HG02763 (cell line): ENCODE measurements at regions not wholly inside any gene's neighbourhood (a gene's known extent, or its start where the extent isn't known, plus 50 kb on each side); places are given as distances from the start of the nearest gene placed in this dataset.
"Not testable (repeated sequence)": the region's sequence is repeated elsewhere in the genome, so short reads cannot be mapped to it uniquely, and the experiment has no call there.

Experiments
- ATAC-seq: cut with Tn5 transposase; IDR thresholded peaks from one replicate; pipeline ENCODE4 v1.9.1; 2021; ENCODE audit warnings: mild to moderate bottlenecking, moderate library complexity; ENCODE audit not compliant: unreplicated experiment

DNA sequence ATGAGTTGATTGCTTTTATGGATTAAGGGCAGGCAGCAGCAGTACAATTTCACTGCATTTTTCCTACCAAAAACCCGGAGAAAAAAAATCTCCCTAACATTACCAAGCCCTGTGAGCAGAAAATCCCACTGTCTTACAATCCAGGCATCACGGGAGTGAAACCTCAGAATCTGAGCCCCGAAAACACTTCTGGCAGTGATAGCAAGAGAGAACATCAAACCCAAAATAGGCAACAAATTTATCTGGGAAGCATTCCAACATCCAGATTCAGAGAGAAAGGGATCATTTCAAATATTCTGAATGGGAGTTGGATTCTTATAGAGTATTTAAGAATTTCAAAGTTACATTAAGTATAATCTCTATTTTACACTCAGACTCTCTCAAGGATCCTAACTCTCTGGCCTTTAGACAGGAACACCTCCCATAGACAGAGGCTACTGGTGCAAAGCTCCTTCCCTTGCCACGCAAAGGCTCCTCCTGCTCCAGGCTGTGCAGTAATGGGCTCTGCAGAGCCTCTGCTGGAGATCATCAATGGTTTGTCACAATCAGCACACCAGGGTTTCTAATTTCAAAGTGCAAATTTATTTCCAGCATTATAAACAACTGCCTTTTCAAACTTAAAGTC is 256.9 kb downstream of the PARM1 start:
- ATAC-seq, result no peak

DNA sequence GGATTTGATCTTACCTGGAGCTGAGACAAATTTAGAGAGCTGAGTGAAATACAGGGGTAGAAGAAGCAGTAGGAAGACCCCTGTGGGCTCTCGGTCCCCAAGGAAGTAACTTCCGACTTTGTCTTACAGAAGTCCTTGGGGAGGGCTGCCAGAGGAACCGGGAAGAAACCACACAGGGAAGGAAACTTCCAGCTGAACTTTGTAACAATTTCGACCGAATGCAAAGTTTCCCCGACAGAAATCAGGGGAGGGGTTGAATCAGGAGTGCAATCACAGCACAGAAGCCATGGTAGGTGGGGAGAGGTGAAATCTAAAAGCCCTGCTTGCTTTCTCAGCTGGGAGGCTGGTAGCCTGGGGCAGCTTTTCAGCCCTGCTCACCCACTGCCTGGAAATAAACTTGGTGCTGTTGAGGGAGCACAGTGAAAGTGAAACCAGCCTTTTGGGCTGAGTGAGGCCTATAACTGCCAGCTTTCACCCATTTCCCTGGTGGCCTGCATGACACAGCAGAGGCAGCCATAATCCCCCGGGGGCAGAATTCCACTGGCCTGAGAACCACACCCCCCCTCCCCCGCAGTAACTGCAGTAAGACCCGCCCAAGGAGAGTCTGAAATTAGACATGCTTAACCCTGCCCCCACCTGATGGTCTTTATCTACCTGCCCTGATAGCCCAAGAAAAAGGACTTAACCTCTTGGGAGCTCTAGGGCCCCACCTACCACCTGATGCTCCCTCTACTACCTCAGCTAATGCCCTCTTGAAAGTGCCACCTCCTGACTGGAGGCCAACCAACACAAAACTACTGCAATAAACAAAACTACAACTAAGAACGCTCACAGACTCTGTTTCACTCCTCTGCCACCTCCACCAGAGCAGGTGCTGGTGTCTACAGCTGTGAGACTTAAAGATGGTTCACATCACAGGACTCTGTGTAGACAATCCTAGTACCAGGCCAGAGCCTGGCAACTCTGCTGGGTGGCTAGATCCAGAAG is 248.2 kb downstream of the PARM1 start:
- peak; percentile 92 for ATAC-seq

DNA sequence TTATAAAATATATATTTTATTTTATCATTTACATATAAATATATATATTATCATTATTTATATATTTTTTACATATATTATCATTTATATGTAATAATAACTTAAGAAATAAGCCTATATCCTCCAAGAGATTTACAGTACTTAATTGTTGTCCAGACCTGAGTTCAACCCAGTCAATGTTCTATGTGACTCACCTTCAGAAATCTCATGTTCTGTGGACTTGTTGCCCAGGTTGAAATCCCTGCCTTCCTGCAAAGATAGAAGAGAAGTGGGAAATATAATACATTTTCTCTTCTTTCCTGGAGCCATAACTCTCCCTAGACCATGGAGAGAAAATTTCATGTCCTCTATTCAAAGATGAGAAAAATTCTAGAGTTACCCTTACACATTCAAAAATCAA is 247.3 kb downstream of the PARM1 start:
- no peak for ATAC-seq

DNA sequence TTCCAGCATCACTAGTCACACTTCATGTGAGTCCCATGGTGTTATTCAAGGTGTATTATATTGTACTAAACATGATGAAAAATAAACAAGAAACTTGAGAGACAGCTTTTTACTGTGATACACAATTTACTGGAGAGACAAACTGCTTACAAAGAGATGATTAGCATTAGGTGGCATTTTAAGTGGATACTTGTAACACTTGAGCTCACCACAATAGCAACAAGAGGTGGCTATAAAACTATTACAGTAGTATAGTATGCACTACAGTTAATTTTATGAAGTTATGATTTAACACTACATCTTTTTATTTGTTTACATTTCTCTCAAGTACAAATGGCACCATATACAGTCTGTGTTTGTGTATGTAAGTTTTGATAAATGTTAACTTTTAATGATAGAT is 246.6 kb downstream of the PARM1 start:
- no peak for ATAC-seq

DNA sequence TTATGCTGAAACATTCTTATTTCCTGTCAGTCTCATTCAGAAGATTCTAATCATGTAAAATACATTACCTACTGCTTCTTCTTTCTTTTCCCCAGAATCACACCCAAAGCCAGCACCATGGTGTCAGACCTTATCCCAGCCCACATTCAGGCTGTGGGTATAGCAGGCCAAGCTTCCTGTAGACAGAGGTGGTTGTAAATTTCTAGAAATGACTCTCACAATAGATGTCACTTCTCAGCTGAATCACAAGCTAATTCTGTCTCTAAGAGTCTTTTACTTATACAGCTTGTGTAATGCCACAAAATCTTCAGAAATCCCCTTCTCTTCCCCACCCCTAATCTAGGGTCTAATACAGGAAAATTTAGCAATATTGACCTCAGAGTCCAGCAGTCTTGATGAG is 239.6 kb downstream of the PARM1 start:
- ATAC-seq, result peak; percentile 89

DNA sequence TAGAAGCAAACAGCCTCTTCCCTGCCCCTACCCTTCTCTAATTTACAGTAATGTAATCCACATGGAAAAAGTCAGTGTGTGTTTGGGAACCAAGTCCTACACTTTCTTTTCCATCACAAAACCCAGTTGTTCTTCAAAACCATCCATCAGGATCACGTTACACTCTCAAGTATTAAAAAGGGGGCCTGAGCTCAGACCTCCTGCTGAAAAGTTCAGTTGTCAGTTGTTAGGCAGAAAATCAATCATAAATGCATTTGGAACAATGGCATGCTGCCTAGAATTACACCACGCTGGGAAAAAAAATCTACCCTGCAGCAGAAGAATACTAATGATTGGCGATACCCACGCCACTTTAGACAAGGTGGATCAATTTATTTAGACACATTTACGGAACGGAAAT is 236.5 kb downstream of the PARM1 start:
- no peak for ATAC-seq

DNA sequence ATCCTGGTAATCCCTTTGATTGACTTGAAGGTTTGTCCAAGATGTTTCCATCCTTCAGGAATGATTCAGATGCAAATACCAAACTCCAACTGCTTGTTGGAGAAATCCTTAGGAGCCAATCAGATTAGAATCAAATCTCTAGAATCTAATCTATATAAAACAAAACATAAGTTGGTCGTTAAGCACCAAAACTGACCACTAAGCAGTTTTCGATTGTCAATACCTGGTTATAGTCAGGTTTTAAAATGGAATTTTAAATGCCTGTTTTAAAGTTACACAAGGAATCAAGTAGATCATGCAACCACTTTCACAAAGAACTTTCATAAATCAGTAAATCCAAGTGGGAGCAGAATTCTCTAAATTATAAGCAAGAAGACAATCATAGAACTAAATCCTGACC is 236.1 kb downstream of the PARM1 start:
- no peak for ATAC-seq

DNA sequence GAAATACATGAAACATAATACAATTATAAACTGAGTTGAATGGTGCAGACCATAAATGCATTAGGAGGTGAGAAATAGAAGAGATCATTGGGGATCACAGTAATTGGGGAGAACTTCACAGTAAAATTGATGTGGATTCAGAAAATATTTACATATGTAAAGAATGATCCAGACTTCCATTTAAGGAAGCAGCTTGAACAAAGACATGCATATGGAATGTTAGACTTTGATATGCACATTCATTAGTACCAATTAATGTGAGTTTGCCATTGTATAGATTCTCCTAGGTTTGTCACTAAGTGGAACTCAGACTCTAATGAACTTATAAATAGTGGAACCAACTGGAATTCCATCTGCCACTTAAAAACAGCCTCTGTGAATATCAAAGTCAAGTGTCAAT is 235.6 kb downstream of the PARM1 start:
- ATAC-seq, result no peak

DNA sequence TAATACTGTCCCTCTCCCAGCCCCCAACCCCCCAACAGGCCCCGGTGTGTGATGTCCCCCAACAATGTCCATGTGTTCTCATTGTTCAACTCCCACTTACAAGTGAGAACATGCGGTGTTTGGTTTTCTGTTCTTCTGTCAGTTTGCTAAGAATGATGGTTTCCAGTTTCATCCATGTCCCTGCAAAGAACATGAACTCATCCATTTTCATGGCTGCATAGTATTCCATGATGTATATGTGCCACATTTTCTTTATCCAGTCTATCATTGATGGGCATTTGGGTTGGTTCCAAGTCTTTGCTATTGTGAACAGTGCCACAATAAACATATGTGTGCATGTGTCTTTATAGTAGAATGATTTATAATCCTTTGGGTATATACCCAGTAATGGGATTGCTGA is 232.2 kb downstream of the PARM1 start:
- not testable (repeated sequence) for ATAC-seq

DNA sequence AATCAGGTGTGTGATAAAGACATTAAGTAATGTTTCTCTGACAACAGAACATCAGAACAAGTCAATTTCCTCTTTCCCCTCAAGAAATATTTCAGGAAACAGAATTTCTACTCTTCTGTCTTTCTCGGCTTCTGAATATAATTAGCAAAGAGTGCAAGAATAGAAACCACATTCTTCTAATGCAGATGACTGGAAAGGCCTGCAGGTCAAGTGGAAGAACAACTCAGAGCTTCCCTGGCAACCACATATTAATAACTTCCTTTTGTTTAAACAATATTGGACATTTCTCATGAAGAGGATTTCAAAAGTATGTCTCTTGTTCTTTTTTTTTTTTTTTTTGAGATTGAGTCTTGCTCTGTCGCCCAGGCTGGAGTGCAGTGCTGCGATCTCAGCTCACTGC is 225.5 kb downstream of the PARM1 start:
- ATAC-seq, result no peak

DNA sequence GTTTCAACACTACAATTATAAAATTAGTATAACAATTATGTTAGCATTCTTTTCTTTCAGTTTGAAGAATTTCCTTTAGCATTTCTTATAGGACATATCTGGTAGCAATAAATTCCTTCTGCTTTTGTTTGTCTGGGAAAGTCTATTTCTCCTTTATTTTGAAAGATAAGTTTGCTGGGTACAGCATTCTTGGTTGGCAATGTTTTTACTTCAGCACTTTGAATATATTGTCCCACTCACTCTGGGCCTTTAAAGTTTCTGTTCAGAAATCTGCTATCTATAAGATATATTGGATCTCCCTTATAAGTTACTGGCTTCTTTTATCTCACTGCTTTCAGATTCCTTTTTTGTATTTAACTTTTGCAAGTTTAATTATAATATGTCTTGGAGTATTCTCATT is 222.1 kb downstream of the PARM1 start:
- no peak for ATAC-seq

DNA sequence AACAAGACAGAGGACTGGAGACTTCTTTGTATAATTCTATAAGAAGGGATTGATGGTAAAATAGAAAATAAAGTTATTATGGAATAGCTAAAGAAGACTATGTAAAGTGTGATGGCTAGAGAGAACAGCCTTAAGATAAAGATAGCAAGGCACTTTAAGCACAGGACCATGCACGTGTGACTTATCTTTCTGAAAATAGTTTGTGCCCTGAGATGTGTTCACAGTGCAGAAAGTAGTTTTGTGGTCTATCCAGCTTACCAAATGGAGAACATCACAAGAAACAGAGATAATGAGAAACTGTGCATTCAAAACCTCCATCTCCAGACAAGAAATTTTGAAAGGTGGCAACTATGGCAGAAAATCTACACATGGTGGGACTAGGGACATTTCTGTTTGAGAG is 213.3 kb downstream of the PARM1 start:
- ATAC-seq, result no peak

DNA sequence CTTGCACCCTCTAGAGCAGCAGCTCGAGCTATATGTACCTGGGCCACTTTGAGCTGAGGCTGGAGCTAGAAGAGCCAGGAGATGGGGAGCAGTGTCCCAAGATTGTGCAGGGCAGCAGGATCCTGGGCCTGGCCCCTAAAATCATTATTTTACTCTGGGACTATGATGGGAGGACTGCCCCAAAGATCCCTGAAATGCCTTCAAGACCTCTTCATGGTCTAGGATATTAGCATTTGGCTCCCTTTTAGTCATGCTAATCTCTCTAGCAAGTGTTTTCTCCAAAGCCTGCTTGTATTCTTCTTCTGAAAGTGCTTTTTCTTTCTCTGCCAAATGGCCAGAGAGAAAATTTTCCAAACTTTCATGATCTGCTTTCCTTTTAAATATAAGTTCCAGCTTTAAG is 211.6 kb downstream of the PARM1 start:
- ATAC-seq, result no peak

DNA sequence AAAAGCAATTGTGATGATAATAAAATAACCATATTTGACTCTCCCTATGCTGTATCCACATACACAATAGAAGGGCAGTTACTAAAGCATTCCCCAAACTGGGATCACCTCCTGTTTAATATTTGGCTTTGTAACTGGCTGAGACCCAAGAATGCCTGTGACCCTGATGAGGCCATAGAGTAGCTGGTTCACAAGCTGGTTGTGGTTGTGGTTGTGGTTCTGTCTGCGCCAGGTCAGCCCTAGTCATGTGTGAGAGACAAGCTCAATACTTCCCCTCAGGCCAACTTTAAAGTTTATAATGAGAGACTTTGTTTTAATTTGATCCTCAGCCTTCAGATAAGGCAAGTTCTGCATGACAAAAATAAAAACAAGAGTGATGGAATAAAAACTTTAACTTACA is 209.9 kb downstream of the PARM1 start:
- no peak for ATAC-seq

DNA sequence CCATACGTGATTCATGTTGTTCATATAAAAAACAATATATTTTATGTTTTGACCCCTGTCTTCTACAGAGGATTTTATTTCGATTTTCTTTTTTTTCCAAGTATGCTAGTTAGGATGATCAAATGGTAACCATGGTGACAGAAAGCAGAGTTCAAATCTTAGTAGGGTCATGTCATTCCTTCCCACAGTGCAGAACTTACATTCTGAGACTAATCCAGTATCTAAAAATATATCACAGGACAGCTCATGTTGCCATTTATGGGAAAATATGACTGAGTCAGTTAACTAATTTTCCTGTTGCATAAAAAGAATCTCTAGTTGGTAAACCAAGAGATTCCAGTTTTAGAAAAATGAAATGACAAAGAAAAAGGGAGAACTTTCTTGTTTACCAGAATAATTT is 209.5 kb downstream of the PARM1 start:
- no peak for ATAC-seq

DNA sequence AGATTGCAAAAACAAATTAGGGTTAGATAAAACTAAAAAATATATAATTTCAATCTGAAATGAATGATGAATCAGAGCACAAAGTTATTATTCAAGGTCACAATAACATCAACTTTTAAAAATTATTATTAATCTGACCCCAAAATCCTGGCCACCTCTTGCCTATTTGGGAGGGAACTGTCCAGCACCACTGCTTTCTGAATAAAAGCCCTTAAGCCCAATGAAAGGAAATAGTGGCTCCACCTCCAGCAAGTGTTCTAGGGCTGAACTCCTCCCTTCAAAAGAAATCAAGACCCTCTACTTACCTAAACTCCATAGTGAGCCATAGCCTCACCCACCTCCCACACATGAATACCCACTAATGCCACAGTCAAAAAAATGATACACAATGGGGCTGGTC is 208.2 kb downstream of the PARM1 start:
- no peak for ATAC-seq

DNA sequence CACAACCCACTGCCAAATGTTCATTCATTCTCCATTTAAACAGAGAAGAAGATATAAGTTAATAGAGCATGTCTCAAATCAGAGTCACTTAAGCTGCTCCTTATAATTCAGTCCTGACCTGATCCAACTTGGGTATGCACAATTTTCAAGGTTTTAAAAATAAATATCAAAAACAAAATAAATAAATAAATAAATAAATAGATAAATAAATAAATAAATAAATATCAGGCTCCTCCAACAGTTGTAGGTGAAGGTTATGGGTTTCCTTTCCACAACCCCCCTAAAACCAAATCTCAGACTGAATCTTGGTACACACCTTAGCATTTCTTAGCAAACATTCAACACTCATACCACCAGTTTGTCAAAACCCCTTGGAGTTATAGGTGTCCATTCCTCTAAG is 204.4 kb downstream of the PARM1 start:
- no peak for ATAC-seq

DNA sequence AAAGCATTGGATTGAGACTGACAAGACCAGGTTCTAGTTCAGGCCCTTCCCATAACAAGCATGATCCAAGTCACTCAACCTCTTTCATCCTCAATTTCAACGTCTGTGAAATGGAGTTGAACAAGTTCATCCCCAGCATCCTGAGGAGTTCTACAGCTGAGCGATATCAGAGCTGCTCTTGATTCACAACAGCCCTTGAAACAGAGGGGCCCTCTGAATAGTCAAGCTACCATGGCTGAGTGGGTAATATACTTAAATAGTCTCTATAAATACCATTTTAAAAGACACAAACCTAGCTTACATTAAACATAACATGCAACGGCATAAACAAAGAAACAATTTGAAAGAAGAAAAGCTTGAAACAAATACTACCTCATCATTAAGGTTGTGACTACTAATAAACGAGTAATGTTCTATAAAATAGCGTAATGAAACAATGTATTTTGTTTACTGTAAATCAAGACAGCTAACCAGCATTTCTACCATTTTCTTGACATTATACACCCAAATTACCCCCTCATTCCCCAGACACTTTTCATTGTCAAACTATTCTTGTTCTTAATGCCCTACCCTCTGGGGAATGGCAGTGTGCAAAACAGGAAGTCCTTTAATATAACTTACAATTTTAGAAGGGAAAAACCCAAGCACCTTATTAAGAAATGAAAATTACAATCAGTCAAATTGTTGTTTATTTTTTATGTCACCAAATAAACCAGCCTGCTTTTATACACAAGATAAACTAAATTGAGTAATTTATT is 202.3 kb downstream of the PARM1 start:
- peak; percentile 67 for ATAC-seq

DNA sequence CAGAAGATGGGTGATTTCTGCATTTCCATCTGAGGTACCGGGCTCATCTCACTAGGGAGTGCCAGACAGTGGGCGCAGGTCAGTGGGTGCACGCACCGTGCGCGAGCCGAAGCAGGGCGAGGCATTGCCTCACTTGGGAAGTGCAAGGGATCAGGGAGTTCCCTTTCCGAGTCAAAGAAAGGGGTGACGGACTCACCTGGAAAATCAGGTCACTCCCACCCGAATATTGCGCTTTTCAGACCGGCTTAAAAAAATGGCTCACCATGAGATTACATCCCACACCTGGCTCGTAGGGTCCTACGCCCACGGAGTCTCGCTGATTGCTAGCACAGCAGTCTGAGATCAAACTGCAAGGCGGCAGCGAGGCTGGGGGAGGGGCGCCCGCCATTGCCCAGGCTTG is 194.0 kb downstream of the PARM1 start:
- ATAC-seq, result not testable (repeated sequence)

DNA sequence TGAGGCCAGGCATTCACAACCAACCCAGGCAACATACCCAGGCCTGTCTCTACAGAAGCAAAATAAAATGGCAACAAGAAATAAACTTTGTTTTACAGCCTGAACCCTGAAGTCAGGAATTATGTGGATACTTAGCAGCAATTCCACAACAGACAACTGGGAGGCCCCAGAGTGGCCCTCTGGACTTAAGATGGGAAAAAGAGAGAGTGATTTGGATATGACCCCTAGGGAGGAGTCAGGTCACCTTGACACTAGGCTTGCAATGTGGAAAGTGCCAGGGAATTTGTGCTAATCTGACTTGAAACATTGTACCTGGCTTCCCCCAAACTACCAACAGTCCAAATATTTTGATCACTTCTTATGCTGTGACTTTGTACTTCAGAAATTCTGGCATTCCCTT is 193.1 kb downstream of the PARM1 start:
- no peak for ATAC-seq

DNA sequence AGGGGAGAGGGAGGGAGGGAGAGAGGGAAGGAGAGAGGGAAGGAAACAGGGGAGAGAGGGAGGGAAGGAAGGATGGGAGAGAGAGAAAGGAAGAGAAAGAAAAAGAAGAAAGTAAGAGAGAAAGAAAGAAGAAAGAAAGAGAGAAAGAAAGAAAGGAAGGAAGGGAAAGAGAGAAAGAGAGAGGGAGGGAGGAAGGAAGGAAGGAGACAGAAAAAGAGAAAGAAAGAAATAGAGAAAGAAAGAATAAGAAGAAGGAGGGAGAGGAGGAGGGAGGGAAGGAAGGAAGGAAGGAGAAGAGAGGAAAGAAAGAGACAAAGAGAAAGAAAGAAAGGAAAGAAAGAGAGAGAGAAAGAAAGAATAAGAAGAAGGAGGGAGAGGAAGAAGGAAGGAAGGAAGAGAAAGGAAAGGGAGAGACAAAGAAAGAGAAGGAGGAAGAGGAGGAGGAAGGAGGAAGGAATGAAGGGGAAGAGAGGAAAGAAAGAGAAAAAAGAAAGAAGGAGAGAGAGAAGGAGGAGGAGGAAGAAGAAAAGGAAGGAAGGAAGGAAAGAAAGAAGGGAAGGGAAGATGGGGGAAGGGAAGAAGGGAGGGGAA is 189.6 kb downstream of the PARM1 start:
- no peak for ATAC-seq
